ENCODE measurements at regions not wholly inside any gene's neighbourhood (a gene's known extent, or its start where the extent isn't known, plus 50 kb on each side); places are given as distances from the start of the nearest gene placed in this dataset.

DNA sequence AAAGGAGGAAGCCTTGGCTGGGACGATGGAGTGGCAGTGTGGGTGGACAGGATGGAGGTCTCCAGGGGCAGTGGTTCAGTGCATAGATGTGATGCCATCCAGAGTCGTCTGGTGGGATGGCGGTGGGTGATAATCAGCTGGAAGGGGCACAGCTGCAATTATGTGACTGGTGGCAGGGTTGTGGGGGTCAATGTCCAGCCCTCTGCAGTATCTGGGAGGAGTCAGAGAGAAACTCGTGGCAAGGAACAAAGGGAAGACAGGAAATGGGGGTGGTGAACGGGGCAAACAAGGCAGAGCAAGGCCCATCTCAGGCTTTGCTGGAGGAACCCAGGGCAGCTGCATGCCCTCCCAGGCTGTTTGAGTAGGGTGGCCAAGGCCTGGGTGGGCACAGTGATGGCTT lies 118.3 kb upstream of the USP24 start:
- DNase-seq, result no peak

DNA sequence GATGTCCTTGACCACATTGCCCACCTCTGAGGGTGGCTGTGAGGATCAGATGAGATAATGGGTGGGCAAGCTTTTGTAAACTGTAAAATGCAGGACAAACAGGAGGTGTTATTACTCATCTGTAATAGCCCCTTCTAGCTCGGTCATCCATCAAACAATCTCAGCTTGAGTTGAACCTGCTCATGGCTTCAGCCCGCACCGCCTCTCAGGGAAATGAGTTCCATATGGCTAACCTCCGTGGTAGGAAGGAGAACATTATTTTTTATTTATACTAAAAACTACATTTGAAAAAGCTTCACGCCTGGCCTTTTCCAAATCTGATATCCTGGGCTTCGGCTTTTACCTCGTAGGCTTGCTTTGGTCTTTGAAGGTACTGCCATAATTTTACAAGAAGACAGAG lies 116.2 kb upstream of the USP24 start:
- DNase-seq, result no peak

GRCh38 chr1:55329808-55330432 lies 114.8 kb upstream of the USP24 start:
- DNase-seq, result no peak

- DNase-seq, result no peak
These were observed 113.9 kb upstream of the USP24 start for GRCh38 chr1:55329091-55329490.

GRCh38 chr1:55326496-55327243 lies 111.5 kb upstream of the USP24 start:
- no peak for DNase-seq

- no peak for DNase-seq
These were observed 108.6 kb upstream of the USP24 start for GRCh38 chr1:55323760-55324159.

DNA sequence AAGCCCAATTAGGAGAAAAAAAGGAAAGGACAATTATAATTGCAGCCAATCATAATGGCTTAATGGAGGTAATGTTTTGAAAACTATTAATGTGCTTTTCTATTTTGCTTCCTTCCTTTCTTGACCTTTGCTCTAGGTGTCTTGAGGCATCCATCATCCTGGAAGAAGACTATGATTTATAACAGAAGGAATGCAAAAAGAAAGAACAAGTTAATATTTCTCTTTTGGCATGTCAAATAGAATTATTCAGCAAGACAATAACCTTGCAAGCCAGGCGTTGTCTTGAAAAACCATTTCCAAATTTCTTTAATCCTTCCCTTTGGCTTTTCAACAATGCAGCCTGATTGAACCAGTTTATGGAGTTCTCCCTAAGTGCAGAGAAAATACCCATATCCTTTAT lies 107.7 kb upstream of the USP24 start:
- no peak for DNase-seq

DNA sequence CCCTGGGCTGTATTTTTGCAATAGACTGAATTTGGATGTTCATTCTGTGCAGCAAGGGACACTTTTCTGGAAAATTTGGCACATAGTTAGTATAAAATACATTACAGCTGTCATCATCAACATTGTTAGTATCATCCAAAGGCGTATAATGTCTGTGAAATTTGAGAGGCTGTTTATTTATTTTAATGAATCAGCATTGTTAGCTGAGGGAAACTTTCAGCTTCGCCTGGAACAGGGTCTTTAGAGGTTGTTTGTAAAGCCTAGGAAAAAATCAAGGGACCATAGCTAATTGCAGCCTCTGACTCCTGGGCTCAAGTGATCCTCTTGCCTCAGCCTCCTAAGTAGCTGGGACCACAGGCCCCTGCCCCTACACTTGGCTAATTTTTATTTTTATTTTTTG lies 106.8 kb upstream of the USP24 start:
- DNase-seq, result no peak

DNA sequence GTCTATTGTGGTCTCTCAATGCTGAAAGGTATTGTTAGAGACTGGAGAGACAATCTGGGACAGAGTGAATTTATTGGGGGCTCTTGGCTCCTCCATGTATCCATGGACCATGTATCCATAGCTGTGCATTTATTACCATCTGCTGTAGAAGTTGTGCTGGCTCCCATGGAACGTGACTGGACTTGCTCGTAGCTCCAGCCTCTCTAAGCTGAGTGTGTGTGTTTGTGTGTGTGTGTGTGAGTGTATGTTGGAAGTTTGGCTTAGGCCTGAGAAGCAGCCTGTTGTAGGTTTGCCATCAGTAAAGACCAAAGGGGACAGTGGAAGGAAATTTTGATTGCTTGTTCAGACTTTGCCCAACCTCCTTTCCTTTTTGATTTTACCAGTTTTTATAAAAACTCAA lies 105.7 kb upstream of the USP24 start:
- DNase-seq, result no peak

DNA sequence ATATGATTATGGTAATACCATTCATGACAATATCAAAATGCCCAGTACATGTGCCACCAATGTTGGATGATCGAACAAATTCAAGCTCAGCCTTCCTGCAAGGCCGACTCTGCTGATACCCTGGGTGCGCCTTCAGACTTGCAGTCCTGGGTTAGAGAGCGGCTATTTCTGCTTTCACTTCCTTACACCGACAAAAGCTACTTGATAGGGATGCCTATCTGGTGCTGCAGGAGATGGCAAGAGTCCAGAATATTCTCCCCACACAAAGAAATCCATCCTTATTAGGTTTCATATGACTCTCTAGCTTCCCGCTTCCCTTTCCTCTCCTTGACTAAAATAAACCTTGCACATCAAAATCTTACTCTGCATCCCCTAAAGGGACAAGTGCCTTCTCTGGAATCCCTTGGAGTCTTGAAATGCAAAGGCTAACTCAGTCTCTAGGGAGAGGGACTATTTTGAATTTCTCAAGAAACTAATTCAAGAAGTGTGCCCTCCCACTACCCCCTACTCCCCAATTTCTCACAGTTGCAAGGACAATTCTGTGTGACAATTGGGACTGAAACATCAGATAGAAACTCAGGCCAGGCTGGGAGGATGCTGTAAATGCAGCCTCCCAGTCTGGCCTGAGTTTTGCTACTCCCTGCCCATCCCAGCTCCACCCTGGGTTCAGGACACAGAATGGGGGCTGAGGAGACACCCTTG lies 103.1 kb upstream of the USP24 start:
- DNase-seq, result no peak

GRCh38 chr1:55317673-55318072 lies 102.5 kb upstream of the USP24 start:
- DNase-seq, result no peak

- DNase-seq, result no peak
These were observed 101.9 kb upstream of the USP24 start for GRCh38 chr1:55316947-55317662.

DNA sequence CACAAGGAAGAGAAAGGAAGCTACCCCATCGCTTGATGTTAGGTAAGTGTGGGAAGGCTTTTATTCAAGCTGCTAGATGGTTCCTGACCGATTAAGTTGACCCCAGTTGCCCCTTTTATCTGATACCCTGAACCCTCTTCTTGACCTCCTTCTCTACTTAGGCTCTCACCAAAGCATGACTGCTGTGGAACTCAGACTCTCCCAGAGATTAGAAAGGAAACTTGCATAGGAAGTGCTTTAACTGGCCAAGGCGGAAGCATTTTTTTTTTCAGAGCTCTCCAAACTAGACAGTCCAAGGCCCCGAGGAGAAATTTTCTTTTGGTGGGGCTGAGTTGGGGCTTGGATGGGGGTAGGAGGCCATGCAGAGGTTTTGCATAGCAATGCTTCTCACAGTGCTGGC lies 101.3 kb upstream of the USP24 start:
- no peak for DNase-seq

- DNase-seq, result no peak
These were observed 100.4 kb upstream of the USP24 start for GRCh38 chr1:55315552-55315951.

- DNase-seq, result no peak
These were observed 99.6 kb upstream of the USP24 start for GRCh38 chr1:55314740-55315139.

DNA sequence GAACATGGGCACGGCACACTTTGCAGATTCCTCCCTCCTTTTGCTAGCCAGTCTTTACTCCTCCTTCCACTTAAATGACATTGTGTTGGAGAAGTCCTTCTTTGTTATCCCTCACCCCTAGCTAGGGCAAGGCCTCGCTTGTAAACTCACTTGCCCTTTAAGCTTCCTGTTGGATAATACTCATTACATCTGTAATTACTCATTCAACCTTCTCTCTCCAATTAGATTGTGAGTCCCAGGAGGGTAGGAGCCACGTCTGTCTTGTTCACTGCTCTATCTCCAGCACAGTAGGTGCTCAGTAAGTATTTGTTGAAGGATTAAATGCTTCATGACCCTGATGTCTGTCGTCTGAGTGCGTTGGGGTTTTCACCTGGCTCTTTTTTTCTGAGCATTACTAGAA lies 98.7 kb upstream of the USP24 start:
- no peak for DNase-seq

DNA sequence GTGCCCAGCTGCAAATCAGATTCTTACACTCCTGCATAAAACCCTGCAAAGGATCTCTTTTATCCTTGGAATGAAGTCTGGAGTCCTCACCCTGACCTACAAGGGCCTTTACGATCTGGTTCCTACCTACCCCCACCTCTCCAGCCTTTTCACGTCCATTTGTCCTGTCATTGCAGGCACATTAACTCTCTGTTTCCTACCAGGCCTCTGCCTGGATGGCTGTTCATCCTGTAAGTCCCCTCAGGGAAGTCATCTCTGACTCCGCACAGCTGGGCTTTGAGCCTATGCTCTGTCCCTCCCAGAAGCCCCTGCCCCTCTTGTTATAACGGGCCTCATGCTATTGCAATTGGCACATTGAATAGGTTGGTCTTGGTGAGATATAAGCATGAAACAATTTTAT lies 96.8 kb upstream of the USP24 start:
- no peak for DNase-seq

GRCh38 chr1:55311057-55311641 lies 96.0 kb upstream of the USP24 start:
- no peak for DNase-seq

DNA sequence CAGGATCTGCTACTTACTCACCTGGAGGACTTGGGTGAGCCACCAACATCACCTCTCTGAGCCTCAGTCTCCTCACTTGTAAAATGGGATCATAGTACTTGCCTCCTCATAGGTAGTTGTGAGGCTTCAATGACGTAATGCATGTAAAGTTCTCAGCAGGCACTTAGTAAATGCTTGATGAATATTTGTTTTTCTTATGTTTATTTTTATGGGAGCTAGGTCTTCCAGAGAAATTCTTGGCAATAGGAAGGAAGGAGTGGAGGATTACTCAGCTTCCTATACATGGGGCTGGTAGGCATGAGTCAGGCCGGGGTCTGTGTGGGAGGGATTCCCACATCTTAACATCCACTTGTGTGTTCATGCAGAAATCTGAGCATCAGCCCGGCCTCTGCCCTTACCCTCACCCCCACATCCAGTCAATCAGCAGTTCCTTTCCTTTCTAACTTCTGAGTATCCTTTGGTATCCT lies 95.4 kb upstream of the USP24 start:
- no peak for DNase-seq

DNA sequence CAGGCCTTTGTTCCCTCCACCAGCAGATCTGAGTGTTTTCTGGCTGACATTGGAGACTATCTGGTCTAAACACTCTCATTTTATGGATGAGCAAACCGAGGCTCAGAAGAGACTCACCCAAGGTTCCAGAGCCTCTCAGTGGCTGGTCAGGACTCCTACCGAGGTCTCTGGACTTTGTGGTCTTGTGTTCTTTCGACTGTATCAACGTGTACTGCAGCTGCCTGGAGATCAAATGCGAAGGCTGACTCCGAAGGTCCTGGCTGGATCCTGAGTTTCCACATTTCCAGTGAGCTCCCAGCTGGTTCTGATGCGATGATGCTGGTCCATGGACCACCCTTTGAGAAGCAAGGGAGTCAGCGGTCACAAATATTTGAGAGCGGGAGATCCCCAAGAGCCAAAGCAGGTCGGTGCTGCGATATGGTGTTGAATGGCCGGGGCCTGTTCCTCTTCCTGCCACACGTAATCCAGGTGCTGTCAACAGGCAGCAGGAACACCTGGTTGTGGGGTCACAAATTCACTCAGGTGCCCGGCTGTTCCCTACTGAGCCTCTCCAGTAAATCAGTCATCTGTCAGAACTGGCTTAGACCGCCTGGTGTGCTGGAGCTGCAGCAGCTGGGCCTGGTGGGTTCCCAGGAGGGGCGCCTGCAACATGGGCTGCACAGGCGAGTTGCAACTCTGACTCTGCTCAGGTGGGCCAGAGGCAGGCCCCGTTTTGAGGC lies 94.8 kb upstream of the USP24 start:
- DNase-seq, result no peak

DNA sequence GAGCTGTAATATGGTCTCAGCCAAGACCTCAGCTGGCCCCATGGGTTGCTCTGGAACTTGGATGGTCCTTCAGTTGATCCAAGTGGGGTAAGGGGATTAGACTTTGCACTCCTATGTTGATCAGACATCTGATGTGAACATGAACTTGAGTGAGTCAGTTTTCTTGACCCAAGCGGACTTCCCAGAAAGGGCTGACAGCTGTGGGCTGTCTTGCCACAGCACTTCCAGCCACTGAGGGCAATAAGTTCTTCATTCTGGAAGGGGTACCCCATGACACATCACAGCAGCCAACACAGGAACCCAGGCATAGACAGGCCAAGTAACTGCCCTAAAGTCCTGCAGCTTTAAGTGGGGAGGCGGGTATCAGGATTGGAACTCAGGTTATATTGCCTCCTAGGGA lies 93.9 kb upstream of the USP24 start:
- DNase-seq, result no peak

- no peak for DNase-seq
These were observed 90.6 kb upstream of the USP24 start for GRCh38 chr1:55305735-55306134.
